GM18858 (cell line): ENCODE measurements at regions not wholly inside any gene's neighbourhood (a gene's known extent, or its start where the extent isn't known, plus 50 kb on each side); places are given as distances from the start of the nearest gene placed in this dataset.
"Not testable (repeated sequence)": the region's sequence is repeated elsewhere in the genome, so short reads cannot be mapped to it uniquely, and the experiment has no call there.

Source experiments
- ATAC-seq: cut with Tn5 transposase; IDR thresholded peaks from one replicate; pipeline ENCODE4 v1.9.1; 2021; ENCODE audit not compliant: unreplicated experiment

DNA sequence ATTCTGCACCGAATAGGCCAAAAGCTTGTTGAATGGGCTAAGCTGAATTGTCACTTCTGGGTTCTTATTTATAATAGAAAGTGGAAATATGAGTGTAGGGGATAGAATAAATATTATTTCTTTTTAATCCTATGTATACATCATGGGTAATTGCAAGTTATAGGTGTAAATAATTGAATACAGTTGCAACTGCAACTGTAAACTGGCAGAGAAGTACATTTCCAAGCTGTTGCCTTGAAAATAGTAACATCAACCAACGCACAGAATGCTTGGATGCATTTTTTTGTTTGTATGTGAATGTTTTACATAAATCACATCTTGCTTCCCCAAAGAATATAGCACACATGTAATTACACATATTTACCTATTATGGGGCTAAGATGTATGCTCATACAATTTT is 234.1 kb downstream of the NNT start:
- no peak for ATAC-seq

DNA sequence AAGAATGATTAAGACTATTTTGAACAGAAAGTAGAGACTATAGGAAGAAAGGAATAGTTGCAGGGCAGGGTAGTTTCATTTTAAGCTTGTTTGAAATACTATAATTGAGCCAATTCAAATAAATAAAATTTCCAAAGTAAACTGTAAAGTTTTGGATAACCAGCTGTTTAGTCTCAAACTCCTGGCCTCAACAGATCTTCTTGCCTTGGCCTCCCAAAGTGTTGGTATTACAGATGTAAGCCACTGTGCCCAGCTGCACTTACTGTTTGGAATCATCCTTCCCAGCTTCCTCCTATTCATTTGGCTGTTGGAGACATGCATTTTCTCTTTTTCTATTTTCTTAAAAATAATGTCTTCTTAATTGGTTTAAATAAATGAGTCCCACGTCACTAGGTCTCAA is 231.0 kb downstream of the NNT start:
- no peak for ATAC-seq

DNA sequence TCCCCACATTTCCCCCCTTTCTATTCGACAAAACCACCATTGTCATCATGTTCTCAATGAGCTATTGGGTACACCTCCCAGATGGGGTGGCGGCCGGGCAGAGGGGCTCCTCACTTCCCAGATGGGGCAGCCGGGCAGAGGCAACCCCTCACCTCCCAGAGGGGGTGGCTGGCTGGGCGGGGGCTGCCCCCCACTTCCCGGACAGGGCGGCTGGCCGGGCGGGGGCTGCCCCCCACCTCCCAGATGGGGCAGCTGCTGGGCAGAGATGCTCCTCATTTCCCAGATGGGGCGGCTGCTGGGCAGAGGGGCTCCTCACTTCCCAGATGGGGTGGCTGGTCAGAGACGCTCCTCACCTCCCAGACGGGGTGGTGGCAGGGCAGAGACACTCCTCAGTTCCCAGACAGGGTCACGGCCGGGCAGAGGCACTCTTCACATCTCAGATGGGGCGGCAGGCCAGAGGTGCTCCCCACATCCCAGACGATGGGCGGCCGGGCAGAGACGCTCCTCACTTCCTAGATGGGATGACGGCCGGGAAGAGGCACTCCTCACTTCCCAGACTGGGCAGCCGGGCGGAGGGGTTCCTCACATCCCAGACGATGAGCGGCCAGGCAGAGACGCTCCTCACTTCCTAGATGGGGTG is 221.5 kb downstream of the NNT start:
- not testable (repeated sequence) for ATAC-seq

DNA sequence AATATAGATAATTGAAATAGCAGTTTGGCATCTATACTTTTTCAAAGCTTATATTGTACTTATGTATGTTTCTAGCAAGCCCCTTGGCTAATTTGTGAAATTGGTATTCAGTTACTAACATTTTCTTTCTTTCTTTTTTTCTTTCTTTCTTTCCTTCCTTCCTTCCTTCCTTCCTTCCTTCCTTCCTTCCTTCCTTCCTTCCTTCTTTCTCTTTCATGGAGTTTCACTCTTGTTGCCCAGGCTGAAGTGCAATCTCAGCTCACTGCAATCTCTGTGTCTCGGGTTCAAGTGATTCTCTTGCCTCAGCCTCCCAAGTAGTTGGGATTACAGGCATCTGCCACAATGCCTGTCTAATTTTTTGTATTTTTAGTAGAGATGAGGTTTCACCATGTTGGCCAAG is 215.4 kb downstream of the NNT start:
- not testable (repeated sequence) for ATAC-seq

DNA sequence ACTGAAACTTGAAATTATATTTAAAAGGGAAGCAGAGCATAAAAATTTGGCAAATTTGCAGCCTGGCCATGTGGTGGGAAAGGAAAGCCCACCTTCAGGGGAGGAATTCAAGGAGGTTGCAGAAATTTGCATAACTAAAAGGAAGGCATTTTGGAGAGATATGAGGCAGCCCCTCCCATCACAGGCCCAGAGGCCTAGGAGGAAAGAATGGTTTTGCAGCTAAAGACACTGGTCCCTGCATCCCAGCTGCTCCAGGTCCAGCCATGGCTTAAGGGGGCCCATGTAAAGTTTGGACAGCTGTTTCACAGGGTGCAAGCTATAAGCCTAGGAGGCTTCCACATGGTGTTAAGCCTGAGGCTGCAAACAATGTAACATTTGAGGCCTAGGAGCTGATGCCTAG is 212.5 kb downstream of the NNT start:
- no peak for ATAC-seq

DNA sequence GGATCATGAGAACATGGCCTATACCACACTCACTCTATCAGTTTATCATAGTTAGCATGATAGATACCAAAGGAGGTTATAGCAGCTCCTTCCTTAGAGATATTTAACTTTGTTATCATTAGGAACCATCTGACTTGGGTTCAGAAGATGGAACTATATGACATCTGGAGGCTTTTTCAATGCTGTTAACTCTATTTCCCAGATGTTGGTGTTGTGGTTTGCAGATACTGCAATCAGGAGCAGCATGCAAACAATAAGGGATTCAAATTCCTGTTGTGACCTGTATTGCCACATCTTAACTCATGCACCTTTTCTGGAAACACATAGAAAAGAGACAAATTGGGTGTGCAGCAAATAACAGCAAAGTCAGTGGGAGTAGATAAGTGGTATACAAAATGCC is 201.7 kb downstream of the NNT start:
- ATAC-seq, result no peak

DNA sequence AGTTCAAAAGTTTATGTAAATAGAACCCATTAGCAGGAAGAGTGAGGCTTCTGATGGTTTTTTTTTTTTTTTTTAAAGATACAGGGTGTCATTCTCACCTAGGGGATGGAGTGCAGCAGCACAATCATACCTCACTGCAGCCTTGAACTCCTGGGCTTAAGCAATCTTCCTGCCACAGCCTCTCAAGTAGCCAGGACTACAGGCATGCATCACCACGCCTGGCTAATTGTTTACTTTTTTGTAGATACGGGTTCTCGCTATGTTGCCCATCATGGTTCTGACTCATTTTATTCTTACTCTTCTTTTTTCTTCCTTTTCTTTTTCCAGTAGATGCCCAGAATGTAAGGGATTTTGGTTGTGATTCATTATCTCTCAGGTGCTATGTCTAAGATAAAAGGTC is 201.1 kb downstream of the NNT start:
- ATAC-seq, result no peak

DNA sequence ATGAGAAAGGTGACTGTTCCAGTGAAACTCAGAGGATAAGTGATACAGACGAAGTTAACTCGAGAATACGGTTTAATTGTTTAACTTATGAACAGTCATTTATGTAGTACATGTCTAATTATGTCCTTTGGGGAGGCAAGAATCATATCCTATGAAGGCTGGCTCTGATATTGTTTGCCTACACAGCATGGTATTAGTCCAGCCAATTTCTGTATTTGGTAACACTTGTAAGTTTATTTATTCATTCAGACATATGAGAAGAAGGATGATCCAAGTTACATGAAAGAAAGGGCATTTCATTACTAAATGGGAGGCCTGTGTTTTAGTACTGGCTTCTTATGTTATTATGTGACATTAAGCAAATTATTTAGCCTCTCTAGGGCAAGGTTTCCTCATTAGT is 199.7 kb downstream of the NNT start:
- ATAC-seq, result no peak

DNA sequence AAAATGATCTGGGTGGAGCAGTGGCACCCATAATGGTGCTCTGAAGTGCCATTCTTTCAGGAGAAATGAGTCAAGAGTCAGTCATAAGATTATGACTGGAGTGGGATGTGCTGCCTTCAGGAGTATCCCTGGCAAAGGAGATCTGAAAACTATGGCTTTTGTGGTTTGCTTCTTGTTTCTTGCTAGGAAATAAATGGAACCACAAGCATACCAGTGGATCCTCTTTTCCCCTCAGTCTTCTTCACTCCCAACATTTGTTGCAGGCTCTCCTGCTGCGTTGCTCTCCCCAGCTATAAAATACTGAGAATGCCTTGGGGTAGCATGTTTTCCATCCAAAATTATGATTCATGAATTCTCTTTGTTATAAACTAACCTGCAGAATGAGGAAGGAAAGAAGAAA is 199.1 kb downstream of the NNT start:
- no peak for ATAC-seq

DNA sequence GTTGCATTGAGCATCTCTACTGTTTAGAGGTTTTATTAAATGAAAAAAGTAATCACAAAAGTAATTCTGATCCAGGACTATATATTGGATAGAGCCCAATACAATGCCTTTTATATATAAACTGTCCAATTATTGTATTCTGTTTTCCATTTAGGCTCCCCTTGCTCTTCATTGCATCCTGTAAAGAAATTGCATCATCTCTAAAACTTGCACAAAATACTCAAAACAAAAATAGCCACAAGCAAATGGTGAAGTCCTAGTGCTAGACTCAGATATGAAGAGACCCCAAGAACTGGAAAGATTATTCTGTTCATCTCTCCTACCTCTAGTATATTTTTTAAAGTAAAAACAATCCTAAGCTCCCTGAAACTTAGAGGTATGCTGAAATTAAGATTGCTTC is 195.8 kb downstream of the NNT start:
- ATAC-seq, result no peak

DNA sequence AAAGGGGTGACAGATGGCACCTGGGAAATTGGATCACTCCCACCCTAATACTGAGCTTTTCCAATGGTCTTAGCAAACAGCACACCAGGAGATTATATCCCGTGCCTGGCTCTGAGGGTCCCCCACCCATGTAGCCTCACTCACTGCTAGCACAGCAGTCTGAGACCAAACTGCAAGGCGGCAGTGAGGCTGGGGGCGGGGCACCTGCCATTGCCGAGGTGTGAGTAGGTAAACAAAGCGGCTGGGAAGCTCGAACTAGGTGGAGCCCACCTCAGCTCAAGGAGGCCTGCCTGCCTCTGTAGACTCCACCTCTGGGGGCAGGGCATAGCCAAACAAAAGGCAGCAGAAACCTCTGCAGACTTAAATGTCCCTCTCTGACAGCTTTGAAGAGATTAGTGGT is 188.9 kb downstream of the NNT start:
- ATAC-seq, result not testable (repeated sequence)

DNA sequence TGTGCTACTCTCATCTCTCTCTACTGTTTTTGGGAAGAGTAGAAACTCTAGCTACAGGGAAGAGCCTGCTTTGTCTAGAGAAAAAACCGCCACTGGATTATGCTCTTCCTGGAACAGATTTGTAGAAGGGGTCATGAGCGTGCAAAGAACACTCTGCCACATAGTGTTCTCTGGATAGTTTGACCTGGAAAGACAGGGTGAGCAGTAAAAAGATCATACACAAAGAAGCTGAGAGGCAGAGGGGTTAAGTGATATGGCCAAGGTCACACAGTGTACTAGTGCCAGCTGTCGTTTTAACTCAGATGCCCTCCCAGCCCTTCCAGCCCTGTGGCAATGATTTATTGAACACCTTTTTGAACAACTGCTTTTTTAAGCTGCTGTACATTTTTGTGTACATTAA is 182.2 kb downstream of the NNT start:
- no peak for ATAC-seq

DNA sequence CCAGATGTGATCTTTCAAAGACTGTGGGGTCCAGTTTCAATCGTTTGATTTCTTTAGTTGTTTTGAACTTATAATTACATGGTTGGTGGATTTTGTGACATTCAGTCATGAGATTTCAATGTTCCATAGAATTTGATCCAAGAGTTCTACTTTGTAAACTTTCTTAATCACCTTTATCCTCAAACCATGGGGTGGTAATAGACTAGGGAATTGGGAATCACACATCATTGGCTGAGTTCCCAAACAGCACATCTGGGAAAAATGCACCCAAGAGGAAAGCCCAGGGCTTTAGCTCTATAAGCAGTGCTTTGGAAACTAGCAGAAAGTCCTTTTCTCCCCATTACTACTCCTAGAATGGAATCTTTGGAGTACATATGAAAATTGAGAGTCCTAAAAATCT is 177.6 kb downstream of the NNT start:
- ATAC-seq, result no peak

DNA sequence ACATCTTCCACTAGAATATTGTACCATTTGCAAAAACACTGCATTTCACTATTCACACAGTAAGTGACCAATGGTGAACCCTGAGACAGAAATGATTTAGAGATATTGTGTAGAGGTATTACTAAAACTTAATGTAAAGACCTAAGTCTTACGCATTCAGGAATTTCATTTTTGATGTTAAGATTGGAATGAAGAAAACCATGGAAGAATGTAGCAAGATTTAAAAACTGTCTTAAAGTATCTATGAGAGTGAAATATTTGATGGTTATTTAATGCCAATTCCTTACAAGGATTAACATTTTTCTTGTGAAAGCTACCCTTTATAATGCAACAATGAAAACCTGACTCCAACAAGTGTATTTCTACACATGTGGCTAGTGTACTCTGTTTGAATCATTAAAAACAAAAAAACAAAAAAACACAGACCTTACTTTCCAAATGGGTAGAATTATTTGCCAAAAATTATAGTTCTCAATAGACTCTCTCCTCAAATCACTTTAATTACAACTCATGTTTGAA is 172.0 kb downstream of the NNT start:
- no peak for ATAC-seq

DNA sequence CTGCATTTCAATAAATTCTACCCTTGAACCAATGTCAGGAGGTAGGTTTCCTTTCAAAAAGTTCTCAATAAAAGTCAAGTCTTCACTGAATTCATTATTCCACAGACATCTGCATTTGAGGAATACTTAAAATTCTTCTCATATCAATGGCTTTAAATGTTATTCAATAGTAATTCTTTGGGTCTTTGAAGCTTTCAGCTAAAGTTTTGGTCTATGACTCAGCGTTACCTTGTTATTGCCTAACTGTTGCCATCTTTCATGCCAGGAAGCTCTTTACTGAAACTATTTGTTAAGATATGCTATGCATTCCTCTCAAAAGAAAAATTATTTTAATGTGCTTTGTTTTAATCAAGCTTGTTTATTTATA is 170.5 kb downstream of the NNT start:
- no peak for ATAC-seq

DNA sequence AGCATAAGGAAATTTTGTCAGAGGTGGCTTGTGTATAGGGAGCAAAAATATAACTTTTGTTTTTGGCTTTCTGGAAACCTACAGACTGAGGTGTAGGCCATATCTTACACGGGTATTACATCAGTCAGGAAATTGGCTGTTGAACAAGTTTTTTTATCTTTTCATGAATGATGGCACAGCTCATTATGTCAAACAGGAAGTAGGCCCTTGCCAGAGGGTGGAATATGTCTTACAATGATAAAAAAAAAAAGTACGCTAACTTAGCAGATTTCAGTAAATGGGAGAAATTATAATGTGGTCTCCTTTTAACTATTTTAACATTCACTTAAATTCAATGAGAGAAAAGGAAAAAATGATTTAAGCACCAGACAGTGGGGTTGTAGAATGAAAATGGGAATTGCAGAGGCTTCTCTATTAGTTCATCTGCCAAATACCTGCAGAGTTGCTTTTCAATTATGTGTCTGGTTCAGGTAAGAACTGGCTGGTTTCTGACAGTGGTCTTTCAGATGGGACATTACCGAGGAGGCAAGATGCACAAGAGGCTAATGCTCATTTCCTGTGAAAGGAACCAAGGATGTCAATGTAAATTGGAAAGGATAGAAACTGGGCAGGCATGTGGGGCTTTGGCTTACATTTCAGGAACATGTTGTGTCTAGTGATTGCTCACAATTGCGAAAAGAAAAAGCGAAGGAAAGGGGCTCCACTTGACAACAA is 169.9 kb downstream of the NNT start:
- ATAC-seq, result no peak

DNA sequence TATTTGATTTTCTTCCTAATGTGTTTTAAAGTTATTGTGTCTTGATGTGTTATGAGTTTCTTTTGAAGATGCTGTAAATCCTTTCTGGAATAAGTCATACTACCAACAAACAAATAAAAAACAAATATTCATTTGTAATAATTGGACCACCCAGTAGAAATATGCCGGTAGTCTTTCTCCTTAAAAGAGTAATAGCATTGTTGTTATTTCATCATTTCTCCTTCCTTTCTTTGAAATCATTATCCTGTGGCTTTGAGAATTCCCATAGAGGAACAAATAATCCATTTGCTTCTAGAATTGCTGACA is 169.4 kb downstream of the NNT start:
- ATAC-seq, result no peak

DNA sequence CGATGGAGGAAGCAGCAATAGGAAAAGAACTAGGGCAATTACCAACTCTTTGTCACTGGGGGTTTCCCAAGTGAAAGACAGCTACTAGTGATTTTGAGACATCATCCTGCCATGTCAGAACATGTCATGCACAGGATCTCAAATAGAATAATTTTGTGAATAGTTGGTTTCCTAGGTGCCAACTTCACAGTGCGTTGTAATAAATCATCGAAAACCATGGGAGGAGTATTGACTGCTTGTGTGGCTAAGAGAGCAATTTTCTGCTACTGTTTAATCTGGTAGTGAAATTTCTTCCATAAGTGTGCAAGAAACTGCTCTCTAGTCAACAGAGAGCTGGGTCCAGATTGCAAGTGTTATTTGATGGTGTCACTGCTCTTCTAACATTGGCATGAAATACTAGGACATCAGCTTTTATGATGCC is 168.6 kb downstream of the NNT start:
- no peak for ATAC-seq

DNA sequence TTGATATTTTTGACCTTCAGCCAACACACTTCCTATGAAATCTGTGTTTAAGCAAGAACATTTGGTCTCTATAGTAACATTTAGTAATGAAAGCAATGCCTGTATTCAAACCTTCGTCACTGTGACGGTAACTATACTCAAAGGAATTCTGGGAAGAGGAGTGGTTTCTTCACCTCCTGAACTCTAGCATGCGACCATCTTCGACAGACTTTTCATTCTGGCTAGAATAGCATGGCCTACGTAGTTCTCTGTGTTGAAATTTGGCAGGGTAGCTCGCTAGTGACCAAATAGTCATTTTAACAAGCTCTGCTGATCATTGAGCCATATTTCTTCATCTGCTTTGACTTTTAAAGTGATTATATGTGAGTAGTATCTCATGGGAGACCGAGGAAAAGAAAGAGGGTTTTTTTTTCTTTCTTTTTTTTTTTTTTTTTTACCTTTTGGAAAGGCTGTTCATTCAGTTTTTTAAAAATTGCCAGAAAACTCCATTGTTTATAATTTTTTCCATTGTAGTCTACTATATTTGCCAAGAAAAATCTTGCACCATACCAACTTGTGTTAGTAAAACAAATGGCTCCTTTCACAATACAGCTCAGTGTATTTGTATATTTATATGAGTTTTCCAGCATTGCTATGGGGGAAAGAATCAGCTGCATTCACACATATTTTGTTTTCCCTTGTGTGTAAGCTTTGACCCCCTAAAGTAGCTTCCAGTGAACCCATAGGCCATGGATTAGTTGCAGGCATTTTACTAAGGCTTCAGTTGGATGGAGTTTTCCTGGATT is 166.8 kb downstream of the NNT start:
- no peak for ATAC-seq
